NCI-H82 treated with DMSO at 0.1 percent for 48 hours (cell line): ENCODE measurements at regions not wholly inside any gene's neighbourhood (a gene's known extent, or its start where the extent isn't known, plus 50 kb on each side); places are given as distances from the start of the nearest gene placed in this dataset.

ENCODE experiments used
- DNase-seq: peaks from one replicate; lab custom pipeline; 2025; ENCODE audit not compliant: unreplicated experiment; lab: John Stamatoyannopoulos, UW

- DNase-seq, result no peak
These were observed 178.8 kb upstream of the STARD13 start for GRCh38 chr13:33464345-33464744.

- no peak for DNase-seq
These were observed 180.7 kb upstream of the STARD13 start for GRCh38 chr13:33466262-33466661.

- no peak for DNase-seq
These were observed 182.0 kb upstream of the STARD13 start for GRCh38 chr13:33467556-33467955.

- no peak for DNase-seq
These were observed 185.6 kb upstream of the STARD13 start for GRCh38 chr13:33471204-33471603.

- DNase-seq, result no peak
These were observed 186.9 kb upstream of the STARD13 start for GRCh38 chr13:33472446-33472845.

- DNase-seq, result no peak
These were observed 193.6 kb upstream of the STARD13 start for GRCh38 chr13:33479105-33479504.

- DNase-seq, result no peak
These were observed 195.0 kb upstream of the STARD13 start for GRCh38 chr13:33480561-33480960.

- no peak for DNase-seq
These were observed 197.9 kb upstream of the STARD13 start for GRCh38 chr13:33483471-33483870.

- no peak for DNase-seq
These were observed 199.7 kb upstream of the STARD13 start for GRCh38 chr13:33485247-33485646.

GRCh38 chr13:33487575-33488243, 202.2 kb upstream of the STARD13 start:
- DNase-seq, result peak; percentile 6

- DNase-seq, result no peak
These were observed 204.0 kb upstream of the STARD13 start for GRCh38 chr13:33489563-33489962.

- DNase-seq, result no peak
These were observed 205.1 kb upstream of the STARD13 start for GRCh38 chr13:33490461-33491327.

GRCh38 chr13:33493672-33494365, 208.3 kb upstream of the STARD13 start:
- DNase-seq, result no peak

GRCh38 chr13:33494596-33495204, 209.1 kb upstream of the STARD13 start:
- no peak for DNase-seq

- DNase-seq, result no peak
These were observed 210.8 kb upstream of the STARD13 start for GRCh38 chr13:33496336-33496735.

- no peak for DNase-seq
These were observed 211.7 kb upstream of the STARD13 start for GRCh38 chr13:33497146-33497845.

GRCh38 chr13:33508060-33508459, 222.5 kb upstream of the STARD13 start:
- DNase-seq, result no peak

GRCh38 chr13:33509642-33510229, 224.2 kb upstream of the STARD13 start:
- DNase-seq, result no peak

GRCh38 chr13:33510350-33510970, 224.9 kb upstream of the STARD13 start:
- no peak for DNase-seq
